CD1c-positive myeloid dendritic cell (primary cell): ENCODE measurements at regions not wholly inside any gene's neighbourhood (a gene's known extent, or its start where the extent isn't known, plus 50 kb on each side); places are given as distances from the start of the nearest gene placed in this dataset.
"Not testable (repeated sequence)": the region's sequence is repeated elsewhere in the genome, so short reads cannot be mapped to it uniquely, and the experiment has no call there.

Source experiments
- DNase-seq: peaks from one replicate; pipeline ENCODE4 v3.0.0-alpha.2; 2016; ENCODE audit errors: extremely low spot score

DNA sequence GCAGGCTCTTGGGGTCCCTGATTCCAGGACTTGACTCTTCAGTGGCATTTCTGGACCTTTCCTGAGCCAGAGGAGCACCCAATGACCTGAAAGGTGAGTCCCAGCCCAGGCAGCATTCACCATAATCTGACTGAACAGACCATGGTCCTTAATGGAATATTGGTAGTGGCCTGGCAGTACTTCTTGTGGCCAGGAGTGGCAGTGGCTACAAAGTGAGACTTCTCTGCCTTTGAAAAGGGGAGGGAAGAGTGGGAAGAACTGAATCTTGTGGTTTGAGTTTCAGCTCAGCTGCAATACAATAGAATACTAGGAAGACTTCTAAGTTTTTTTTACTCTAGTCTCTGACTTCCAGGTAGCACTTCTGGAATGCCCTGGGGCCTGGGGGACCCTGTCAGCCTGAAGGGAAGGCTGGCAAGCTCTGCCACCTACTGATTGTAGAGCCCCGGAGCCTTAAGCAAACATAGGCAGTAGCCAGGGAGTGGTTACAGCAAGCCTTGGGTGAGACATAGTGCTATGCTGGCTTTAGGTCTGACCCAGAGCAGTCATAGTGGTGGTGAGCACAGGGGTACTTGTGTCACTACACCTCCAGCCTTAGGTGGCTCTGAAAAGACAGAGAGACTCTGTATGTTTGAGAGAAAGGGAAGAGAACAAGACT lies 674.2 kb upstream of the MANEA start:
- no peak for DNase-seq

DNA sequence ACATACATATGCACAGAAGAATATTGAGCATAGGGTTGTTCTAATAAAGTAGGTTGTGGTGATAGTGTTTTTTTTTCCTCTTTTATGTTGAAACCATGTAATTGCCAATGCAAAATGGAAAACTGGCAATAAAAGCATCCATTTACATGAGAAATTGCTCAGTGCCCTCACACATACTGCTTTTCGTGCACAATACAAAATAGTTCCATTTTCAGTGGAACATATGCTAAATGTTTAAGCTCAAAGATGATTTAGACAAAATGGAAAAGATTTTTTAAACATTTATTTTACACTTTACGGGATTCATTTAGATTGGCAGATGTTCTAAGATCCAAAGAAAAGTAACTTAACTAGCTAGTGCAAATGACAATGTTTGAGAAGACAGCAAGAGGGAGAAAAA lies 678.1 kb upstream of the MANEA start:
- DNase-seq = no peak

DNA sequence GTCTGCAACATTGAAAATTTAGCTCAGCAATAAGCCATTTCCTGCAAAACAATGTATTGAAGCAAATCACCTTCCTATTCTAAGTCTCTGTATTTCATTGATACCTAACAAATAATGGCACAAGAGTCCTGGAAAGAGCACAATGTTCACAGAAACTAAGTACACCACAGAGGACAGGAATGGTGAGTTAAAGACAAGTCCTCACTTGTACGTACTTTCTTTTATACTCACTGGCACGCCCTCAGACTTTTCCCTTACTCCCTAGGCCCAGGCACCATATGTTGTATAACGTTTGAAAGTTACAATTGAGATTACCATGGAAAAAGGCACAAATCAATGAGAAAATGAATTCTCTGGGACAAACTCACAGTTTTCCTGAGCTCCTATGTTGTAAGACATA lies 683.0 kb upstream of the MANEA start:
- no peak for DNase-seq

DNA sequence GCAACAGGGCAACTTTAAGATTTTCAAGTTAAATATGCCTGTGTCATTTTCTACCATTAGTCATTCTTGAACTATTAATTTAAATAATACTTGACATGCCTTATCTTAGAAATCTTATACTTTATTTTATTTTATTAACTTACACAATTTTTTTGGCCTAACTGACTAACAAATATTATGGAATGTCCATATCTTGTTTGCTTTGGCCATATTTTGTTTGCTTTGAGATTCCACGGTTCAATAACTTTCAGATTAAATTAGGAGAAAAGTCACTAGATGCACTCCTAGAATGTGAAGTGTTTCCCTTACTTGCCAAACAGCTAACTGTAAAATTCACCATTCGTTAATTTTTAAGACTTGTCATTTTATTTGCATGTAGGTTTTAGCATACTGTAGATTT lies 684.0 kb upstream of the MANEA start:
- DNase-seq = no peak

DNA sequence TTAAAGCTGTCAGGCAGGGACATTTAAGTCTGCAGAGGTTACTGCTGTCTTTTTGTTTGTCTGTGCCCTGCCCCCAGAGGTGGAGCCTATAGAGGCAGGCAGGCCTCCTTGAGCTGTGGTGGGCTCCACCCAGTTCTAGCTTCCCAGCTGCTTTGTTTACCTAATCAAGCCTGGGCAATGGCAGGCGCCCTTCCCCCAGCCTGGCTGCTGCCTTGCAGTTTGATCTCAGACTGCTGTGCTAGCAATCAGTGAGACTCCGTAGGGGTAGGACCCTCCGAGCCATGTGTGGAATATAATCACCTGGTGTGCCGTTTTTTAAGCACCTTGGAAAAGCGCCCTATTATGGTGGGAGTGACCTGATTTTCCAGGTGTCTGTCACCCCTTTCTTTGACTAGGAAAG lies 703.5 kb upstream of the MANEA start:
- not testable (repeated sequence) for DNase-seq

DNA sequence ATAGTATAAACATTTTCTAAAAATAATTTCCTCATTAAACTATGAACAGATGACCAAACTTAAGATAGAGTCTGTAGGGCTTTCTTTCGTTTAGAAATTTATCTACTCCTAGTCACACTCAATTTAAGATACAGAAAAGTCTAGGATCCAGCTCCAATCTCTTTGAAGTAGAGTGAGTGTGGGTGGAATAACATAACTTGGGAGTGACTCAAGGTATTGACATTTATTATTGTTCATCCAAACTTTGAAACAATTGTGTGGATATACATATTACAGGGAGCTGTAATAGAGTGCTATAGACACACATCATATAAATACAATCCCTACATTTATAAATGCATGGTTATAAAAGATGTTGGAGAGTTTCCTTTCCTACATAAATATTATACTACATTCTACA lies 715.2 kb upstream of the MANEA start:
- DNase-seq = no peak

DNA sequence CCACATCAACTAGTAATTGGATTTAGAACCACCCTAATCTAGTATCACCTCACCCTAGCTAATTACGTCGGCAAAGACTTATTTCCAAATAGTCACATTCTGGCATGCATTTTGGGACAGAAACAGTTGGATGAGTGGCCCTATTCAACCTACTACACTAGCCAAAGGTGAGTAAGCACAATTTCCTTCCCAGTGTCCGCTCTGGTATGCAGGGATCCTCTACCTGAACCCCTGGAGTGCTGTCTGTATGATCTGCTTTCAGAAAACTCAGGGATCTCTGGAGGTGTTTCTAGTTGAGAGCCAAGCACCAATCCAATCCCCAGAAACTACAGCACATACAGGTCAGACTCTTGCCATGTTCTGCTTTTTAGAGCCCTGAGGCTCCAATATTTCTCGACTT lies 717.4 kb upstream of the MANEA start:
- no peak for DNase-seq

DNA sequence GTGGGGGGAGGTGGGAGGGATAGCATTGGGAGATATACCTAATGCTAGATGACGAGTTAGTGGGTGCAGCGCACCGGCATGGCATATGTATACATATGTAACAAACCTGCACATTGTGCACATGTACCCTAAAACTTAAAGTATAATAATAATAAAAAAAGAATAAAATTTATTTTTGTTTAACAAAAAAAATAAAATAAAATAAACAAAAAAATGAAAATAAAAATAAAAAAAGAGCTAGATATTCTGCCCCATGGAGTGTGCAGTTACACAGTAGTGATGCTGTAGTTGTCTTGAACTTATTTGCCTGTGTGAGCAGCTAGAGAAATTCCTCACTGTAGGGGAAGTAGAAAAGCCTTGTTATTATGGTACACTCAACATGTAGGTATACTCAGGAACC lies 720.3 kb upstream of the MANEA start:
- DNase-seq = not testable (repeated sequence)

DNA sequence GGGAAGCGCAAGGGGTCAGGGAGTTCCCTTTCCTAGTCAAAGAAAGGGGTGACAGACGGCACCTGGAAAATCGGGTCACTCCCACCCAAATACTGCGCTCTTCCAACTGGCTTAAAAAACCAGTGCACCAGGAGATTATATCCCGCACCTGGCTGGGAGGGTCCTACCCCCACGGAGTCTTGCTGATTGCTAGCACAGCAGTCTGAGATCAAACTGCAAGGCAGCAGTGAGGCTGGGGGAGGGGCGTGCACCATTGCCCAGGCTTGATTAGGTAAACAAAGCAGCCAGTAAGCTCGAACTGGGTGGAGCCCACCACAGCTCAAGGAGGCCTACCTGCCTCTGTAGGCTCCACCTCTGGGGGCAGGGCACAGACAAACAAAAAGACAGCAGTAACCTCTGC lies 726.0 kb upstream of the MANEA start:
- not testable (repeated sequence) for DNase-seq

DNA sequence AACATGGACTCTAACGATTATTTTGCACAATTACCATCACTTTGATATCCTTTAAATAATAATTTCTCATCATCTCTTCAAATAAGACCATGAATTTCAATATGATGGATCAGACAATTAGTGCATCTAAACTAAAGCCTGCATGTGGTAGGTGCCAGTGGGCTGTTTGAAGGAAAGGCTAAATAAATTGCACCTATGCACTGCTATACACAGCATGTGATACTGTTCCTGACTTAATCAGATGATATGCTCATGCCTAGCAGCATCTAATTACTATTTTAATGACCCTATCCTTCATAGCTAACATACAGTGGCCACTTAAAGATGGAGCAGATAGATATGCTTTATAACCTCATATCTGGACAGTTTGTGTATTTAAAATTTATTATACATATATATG lies 731.6 kb upstream of the MANEA start:
- DNase-seq = no peak

DNA sequence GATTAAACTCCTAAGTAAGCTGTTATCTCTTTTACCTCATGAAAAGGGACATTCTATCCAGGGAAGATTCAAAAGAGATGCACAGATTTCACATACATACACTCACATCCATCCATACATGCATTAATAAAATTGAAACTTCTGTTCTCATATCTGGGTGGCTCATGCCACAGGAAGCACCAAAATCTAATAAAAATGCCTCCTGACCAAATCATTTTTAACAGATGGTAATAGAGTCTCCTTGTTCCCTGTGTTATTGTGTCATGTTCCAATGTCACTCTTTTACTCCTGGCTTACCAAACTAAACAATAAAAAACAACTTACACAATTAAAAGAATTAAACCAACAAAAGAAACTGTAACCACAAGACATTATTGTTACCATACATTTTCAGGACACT lies 742.1 kb upstream of the MANEA start:
- no peak for DNase-seq

DNA sequence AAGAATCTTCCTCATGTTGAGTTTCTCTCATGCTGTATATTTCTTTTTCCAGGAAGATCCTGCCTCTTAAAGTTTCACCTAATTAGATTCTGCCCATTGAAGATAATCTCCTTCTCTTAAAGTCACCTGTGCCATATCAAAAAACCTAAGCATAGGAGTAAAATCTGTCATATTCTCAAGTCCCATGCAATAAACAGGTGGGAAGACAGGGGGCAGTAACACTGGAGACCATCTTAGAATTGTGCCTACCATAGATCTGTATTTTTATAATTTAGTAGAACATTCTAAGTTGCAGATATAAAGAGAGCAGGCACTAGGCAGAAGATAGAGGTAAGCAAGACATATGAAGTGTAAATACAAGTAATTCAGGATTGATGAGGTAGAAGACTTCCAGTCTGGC lies 763.5 kb upstream of the MANEA start:
- DNase-seq = no peak

DNA sequence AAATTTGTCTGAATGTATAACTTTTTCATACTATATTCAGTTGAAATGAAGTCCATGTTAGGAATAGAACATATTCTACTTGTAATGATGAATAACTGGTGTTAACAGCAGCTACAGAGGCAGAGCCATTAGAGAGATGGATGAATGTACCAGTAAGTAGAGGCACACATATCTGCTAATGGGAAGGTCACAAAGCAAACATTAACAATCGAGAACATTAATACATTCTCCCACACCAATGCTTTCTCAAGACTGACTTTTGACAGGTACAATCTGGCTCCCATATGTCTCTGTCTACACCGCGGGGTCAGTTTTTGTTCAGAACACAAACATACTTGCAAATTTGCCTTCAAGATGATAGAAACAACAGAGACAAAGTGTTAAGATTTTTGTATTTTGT lies 776.0 kb upstream of the MANEA start:
- DNase-seq = no peak

DNA sequence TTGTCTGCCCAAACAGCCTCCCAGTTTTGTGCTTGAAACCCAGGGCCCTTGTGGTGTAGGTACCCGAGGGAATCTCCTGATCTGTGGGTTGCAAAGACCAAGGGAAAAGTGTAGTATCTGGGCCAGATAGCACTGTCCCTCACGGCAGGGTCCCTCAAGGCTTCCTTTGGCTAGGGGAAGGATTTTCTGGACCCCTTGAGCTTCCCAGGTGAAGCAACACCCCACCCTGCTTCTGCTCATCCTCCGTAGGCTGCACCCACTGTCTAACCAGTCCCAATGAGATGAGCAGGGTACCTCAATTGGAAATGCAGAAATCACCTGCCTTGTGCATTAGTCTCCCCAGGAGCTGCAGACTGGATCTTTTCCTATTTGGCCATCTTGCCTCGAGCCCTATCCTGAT lies 791.8 kb upstream of the MANEA start:
- DNase-seq = no peak

DNA sequence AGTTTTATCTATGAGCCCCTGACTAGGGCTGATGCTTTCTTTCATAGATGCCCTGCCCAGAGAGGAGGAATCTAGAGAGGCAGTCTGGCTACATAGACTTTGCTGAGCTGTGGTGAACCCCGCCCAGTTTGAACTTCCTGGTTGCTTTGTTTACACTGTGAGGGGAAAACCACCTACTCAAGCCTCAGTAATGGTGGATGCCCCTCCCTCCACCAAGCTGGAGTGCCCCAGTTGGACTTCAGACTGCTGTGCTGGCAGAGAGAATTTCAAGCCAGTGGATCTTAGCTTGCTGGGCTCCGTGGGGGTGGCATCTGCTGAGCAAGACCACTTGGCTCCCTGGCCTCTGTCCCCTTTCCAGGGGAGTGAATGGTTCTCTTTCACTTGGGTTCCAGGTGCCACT lies 792.3 kb upstream of the MANEA start:
- not testable (repeated sequence) for DNase-seq

DNA sequence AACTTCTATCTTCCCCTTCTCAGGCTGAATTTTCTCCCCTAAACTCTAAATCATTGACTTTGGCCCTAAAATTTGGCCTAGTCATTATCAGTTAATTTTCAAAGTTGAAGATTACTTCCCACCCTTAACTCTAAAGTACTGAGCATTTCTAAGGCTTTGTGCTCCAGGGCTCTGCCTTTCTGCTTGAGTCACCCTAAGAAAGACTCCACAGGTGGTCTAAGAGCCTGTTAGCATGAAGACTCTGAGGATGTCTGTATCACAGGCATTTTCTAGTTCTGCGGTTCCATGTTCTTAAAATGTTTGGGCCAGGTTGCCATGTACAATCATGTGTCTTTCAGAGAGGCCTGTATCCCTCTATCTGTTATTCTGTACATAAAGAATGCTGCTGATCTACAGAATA lies 808.1 kb upstream of the MANEA start:
- no peak for DNase-seq

DNA sequence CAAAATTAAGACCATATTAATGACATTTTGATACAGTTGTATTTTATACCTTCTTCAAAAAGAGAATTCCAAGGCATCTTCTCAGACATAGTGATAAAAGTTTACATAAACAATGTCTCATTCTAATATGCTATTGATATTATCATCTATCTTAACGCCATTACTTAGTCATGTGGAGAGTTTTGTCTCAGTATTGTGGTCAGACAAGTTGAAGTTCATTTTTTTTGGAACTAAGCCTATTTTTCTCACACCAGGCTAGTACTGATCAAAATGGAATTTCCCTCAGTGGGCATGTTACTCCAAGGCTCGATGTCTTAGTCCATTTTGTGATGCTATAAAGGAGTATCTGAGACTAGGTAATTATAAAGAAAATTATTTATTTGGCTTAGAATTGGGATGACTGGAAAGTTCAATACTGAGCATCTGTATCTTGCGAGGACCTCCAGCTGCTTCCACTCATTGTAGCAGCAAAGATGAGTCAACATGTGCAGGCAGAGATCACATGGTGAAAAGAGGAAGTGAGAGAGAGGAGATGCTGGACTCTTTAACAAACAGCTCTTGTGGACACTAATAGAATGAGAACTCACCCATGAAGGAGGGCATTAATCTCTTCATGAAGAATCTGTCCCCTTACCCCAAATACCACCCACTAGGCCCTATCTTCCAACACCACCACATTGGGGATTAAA lies 825.5 kb upstream of the MANEA start:
- DNase-seq = peak; percentile 14

DNA sequence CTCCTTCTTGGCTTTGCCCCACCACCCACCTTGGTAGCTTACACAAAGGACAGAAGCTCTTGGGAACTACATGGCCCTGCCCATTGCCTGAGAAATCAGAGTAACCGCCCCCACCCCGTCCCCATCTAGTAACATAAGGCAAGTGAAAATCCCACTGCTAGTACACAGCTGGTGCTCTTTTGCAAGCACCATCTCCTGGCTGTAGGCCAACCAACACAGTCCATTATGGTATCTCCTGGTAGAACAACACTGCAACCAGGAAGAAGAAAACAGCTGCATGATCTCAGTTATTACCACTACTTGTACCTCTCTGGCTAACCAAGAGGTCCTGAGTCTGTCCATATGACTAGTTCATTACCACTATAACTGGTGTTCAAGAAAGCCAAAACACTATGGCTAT lies 841.1 kb upstream of the MANEA start:
- DNase-seq = no peak

DNA sequence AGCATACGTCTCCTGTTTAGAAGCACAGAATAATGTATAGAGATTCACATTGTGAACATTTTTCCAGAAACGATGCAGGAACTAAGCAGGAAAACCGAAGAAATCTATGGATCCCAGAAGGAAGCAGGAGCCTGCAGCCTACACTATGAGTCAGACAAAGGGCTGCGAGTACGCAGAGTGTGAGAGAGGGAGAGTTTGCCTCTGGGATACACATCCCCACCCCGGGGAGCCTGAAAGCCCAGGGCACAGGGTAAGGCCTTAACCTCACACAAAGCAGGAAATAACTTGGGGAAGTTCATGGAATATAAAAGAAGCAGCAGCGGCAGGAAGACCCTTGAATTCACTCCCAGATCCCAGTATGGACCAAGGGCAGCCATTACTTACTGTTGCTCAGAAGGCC lies 842.1 kb upstream of the MANEA start:
- DNase-seq = no peak

DNA sequence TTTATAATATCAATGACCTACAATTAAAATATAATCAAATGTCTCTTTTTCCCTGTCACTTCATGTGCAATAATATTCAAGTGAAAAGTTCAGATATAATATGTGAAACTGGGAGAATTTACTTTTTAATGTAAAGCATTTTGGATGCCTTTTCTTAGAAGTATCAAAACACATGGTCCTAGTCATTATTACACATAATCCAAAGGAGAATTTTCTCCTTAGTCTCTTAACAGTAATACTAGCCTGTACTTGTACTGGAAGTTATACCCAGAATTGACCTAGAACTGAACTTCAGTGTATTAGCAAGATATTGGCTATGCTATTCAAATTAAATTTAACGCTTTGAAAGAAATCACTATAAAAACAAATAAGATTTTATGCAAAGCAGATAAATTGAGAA lies 842.6 kb upstream of the MANEA start:
- DNase-seq = no peak

DNA sequence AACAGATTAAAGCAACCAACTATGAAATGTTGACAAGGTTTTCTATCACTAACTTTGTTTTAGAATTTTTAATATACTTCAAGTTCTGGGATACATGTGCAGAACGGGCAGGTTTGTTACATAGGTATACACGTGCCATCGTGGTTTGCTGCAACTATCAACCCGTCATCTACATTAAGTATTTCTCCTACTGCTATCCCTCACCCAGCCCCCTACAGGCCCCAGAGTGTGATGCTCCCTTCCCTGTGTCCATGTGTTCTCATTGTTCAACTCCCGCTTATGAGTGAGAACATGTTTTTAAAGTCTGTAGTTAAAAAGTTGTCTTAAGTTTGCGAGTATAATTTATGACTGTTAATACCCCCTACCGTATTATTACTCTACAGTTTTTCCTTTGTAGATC lies 844.3 kb upstream of the MANEA start:
- DNase-seq = no peak

DNA sequence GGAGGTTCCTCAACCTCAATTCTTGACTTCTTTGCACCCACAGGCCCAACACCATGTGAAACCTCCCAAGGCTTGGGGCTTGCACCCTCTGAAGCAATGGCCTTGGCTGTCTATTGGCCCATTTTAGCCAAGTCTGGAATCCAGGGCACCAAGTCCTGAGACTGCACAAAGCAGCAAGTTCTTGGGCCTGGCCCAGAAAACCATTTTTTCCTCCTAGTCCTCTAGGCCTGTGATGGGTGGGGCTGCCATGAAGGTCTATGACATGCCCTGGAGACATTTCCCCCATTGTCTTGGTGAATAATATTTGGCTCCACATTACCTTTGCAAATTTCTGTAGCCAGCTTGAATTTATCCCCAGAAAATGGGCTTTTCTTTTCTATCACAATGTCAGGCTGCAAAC lies 849.6 kb upstream of the MANEA start:
- DNase-seq = no peak

DNA sequence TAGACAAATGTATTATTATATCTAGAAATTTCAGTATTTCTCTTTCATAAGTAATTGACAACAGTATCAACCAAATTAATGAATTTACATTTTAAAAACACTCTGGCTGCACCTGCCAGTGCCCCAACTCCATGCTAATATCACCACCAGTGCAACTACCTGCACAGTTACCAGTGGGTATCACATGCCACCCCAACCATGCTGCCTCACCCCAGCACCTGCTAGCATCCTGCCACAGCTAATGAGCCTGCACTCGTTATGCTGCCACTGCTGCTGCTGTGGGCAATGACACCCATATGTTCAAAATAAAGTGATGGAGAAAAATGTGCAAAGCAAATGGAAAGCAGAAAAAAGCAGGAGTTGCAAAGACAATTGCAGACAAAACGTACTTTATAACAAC lies 855.9 kb upstream of the MANEA start:
- no peak for DNase-seq

DNA sequence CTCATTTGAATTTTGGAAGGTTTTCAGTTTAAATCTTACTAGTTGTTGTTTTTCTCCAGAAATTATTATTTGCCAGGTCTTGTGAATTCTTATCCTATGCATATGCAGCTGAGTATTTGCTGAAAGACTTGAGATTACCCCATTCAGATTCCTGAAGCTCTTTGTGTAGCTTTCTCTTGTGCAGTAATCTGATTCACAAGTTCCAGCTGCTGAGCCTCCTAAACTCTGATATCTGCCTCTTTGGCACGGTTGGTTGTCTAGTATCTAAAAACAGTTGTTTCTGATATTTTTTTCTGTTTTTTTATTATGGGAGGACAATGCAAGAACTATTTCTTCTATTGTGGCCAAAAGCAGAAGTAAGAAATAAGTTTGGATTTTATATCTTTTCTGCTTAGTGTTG lies 863.9 kb upstream of the MANEA start:
- no peak for DNase-seq
